Loucy (cell line): ENCODE measurements at regions not wholly inside any gene's neighbourhood (a gene's known extent, or its start where the extent isn't known, plus 50 kb on each side); places are given as distances from the start of the nearest gene placed in this dataset.

Experiments
- H2AFZ ChIP-seq: fragments of 200-600 bp; sonication (generic); 2 replicates; pipeline ENCODE4 v1.6.0; 2016; ENCODE audit warnings: antibody characterized with exemption, mild to moderate bottlenecking, low read length, moderate library complexity
- H3F3A ChIP-seq: fragments of 200-600 bp; 2 replicates; pipeline ENCODE4 v1.6.0; 2016; ENCODE audit warnings: antibody characterized with exemption, low read depth, mild to moderate bottlenecking
- H3K27me3 ChIP-seq: fragments of 200-600 bp; sonication (generic); 2 replicates; pipeline ENCODE4 v1.6.1; 2014; ENCODE audit warnings: low read length, mild to moderate bottlenecking; ENCODE audit not compliant: insufficient read depth, poor library complexity, severe bottlenecking
- H3K36me3 ChIP-seq: fragments of 200-600 bp; sonication (generic); 2 replicates; pipeline ENCODE4 v1.6.1; 2016; ENCODE audit warnings: low read length; ENCODE audit not compliant: insufficient read depth
- H3K4me1 ChIP-seq: fragments of 200-600 bp; sonication (generic); 2 replicates; pipeline ENCODE4 v1.5.1; 2014; ENCODE audit warnings: low read length, mild to moderate bottlenecking; ENCODE audit not compliant: insufficient read depth, poor library complexity, severe bottlenecking
- H3K4me2 ChIP-seq: fragments of 200-600 bp; sonication (generic); 2 replicates; pipeline ENCODE4 v1.6.0; 2014; ENCODE audit warnings: antibody characterized with exemption, low read length, low read depth, mild to moderate bottlenecking; ENCODE audit not compliant: poor library complexity, severe bottlenecking
- H3K4me3 ChIP-seq: fragments of 200-600 bp; sonication (generic); 2 replicates; pipeline ENCODE4 v1.5.1; 2014; ENCODE audit warnings: low read length, mild to moderate bottlenecking, mixed read lengths; ENCODE audit not compliant: poor library complexity, severe bottlenecking
- H3K79me2 ChIP-seq: fragments of 200-600 bp; sonication (generic); 2 replicates; pipeline ENCODE4 v1.6.1; 2014; ENCODE audit warnings: low read length; ENCODE audit not compliant: insufficient read depth
- H3K9ac ChIP-seq: fragments of 200-600 bp; sonication (generic); 2 replicates; pipeline ENCODE4 v1.6.0; 2014; ENCODE audit warnings: mild to moderate bottlenecking, low read depth, low read length, moderate library complexity; ENCODE audit not compliant: poor library complexity, severe bottlenecking
- H3K9me2 ChIP-seq: fragments of 200-600 bp; sonication (generic); replicated peaks from 2 replicates; pipeline ENCODE4 v1.6.1; 2016; ENCODE audit warnings: low read depth, low read length, mixed read lengths
- H3K9me3 ChIP-seq: fragments of 200-600 bp; sonication (generic); 2 replicates; pipeline ENCODE4 v1.6.1; 2014; ENCODE audit warnings: mild to moderate bottlenecking, antibody characterized with exemption, low read length, low read depth; ENCODE audit not compliant: insufficient read depth
- H4K20me1 ChIP-seq: fragments of 200-600 bp; sonication (generic); 2 replicates; pipeline ENCODE4 v1.6.0; 2014; ENCODE audit warnings: antibody characterized with exemption, low read length, mild to moderate bottlenecking; ENCODE audit not compliant: insufficient read depth, poor library complexity, severe bottlenecking
- CTCF ChIP-seq: fragments of 200-600 bp; sonication (generic); conservative IDR thresholded peaks from 2 replicates; pipeline ENCODE4 v1.5.1; 2014; ENCODE audit warnings: mild to moderate bottlenecking, antibody characterized with exemption, low read length
- EZH2phosphoT487 ChIP-seq: fragments of 200-600 bp; IDR thresholded peaks from 2 replicates; pipeline ENCODE4 v1.6.1; 2018; ENCODE audit warnings: antibody characterized with exemption, mild to moderate bottlenecking, moderate library complexity, borderline replicate concordance

GRCh38 chr16:35149550-35149949, 1690.1 kb downstream of the TP53TG3F start:
- Histone ChIP-seq H3K4me2 (no peak overlapping the region), H3K9ac (no peak overlapping the region), H3K27me3 (no peaks in the 10 kb centered on the region), H3K36me3 (no peaks in the 10 kb centered on the region), H4K20me1 (no peaks in the 10 kb centered on the region), H3K9me2 (no peaks in the 10 kb centered on the region), H3K4me3 (no peak overlapping the region), H3K9me3 (peaks cover 5% of the 10 kb centered on the region; the same call in 1 of the 2 replicates), H3K79me2 (no peaks in the 10 kb centered on the region), H3F3A (no peaks in the 10 kb centered on the region), H2AFZ (no peak overlapping the region), H3K4me1 (no peaks in the 10 kb centered on the region)
- TF ChIP-seq EZH2phosphoT487 (no peak), CTCF (no peak)

- Histone ChIP-seq H3K4me3 (no peak overlapping the region), H3K79me2 (no peaks in the 10 kb centered on the region), H3K9ac (no peak overlapping the region), H3F3A (no peaks in the 10 kb centered on the region), H3K4me2 (no peak overlapping the region), H3K27me3 (no peaks in the 10 kb centered on the region), H4K20me1 (no peaks in the 10 kb centered on the region), H3K9me2 (no peaks in the 10 kb centered on the region), H2AFZ (no peak overlapping the region), H3K4me1 (no peaks in the 10 kb centered on the region), H3K36me3 (no peaks in the 10 kb centered on the region), H3K9me3 (peaks cover 8% of the 10 kb centered on the region; the same call in 1 of the 2 replicates)
- no peak for TF ChIP-seq EZH2phosphoT487
- no peak for TF ChIP-seq CTCF
These were observed 1691.4 kb downstream of the TP53TG3F start for GRCh38 chr16:35150805-35151312.

GRCh38 chr16:35152067-35152627, 1692.7 kb downstream of the TP53TG3F start:
- Histone ChIP-seq H3K4me2 (no peak overlapping the region), H3K4me1 (no peaks in the 10 kb centered on the region), H4K20me1 (no peaks in the 10 kb centered on the region), H3F3A (no peaks in the 10 kb centered on the region), H3K79me2 (no peaks in the 10 kb centered on the region), H3K9ac (no peak overlapping the region), H3K27me3 (no peaks in the 10 kb centered on the region), H3K9me2 (no peaks in the 10 kb centered on the region), H2AFZ (no peak overlapping the region), H3K4me3 (no peak overlapping the region), H3K9me3 (peaks cover 8% of the 10 kb centered on the region; the same call in 1 of the 2 replicates), H3K36me3 (no peaks in the 10 kb centered on the region)
- TF ChIP-seq CTCF (no peak), EZH2phosphoT487 (no peak)
